ENCODE measurements at regions not wholly inside any gene's neighbourhood (a gene's known extent, or its start where the extent isn't known, plus 50 kb on each side); places are given as distances from the start of the nearest gene placed in this dataset.
A peak's percentile ranks its signal among the peaks of the same experiment; 100 is the strongest.

DNA sequence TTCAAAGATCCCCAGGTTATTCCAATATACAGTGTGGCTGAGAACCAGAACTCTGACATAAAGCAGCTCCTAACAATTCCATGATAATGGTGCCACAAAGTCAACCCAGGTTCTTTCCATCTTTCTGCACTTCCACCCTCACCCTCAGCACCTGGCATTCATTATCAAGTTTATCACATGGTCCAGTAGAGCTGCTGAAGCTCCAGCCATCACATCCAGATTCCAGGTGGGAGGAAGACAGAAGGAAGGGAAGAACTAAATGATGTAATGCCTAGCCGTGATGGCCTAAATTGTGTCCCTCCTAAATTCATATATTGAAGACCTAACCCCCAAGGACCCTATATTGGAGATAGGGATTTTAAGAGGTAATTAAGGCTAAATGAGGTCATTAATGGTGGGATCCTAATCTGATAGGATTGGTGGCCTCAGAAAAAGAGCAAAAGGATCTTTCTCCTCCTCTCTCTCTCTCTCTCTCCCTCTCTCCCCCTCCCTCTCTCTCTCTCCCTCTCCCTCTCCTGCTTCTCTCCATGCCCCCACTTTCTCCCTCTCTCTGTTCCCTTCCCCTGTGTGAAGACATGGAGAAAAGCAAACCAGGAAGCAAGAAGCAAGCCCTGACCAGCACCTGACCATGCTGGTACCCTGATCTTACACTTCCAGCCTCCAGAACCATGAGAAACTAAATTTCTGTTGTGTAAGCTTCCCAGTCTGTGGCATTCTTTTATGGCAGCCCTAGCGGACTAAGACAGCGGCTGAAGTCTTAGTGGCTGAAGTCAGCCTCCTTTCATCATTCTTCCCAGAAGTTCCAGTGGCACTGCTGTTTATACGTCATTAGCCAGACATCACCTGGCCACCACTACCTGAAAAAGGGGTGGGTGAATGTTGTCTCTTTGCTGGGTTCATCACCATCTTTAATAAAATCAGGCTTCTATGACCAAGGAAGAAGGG is 369.7 kb upstream of the PROK2 start:
- no peak for DNase-seq (ENCODE audit: low spot score)

DNA sequence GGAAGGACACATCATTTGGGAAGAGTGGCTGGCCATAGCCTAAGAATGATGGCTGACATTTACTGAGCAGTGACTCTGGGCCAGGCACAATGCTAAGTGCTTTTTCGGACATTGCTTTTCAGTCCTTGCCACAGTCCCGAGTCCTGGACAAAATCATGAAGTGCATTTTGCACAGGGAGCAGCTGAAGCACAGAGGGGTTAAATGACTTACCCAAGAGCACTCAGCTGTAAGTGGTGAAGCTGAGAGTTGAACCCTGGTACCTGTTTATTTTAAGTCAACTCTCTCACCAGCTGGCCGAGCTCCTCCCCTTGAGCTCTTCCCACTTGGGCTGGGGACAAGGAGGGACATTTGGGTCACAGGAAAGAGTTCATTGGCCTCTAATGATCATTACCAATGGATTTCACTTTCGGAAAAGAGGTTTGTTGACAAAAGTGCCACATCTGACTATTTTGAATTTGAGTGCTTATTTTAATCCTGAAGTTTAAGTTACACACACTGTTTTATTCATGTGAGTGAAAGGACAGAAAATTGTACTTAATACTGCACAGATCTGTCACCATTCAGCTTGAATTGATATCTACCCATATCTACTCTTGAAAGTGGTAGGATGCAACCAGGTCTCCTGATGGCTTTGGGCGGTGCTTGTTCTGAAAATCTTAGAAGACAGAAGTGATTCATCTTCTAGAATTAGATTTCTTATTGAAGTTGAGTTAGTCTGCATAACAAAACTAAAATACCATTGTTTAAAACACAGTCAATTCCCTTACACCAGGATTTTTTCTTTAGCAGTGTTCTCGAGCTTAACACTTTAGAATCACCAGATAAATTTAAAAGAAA is 368.7 kb upstream of the PROK2 start:
- DNase-seq (ENCODE audit: low spot score) = no peak

GRCh38 chr3:72152551-72153476 is 367.9 kb upstream of the PROK2 start:
- peak; percentile 83 for DNase-seq (ENCODE audit: low spot score)

DNA sequence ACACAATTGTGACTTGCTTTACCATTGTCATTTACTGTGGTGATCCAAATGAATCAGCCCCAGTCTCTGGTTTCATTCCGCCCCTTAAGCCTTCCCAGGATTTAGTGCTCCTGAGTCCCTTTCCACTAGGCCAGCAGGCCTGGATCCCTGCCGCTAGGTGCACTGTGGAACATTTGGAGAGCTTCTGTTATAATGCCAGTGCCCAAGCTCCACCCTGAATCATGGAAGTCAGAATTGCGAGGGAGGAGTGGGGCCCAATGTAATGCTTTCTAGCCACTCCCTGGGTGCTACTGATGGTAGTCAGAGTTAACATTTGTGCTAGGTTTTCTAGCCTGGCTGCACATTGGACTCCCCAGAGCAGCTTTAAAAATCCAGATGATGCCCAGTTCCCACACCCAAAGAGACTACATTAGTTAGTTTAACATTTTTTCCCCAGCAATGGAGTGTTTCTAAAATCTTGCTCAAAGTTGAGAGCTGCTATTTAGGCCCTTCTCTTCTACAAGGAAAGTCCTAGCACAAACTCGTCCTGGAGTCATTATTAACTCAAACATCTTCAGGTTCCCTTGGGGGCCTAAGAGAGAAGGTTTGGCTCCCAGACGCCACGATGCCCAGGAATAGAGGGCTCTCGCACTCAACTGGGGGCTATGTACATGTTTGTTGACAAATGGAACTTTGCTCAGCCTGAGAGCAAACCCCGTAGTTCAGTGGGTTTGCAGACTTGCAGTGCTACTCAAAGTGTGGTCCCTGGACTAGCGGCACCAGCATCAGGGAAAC is 366.7 kb upstream of the PROK2 start:
- no peak for DNase-seq (ENCODE audit: low spot score)

- no peak for DNase-seq (ENCODE audit: low spot score)
These were observed 365.9 kb upstream of the PROK2 start for GRCh38 chr3:72150634-72151412.

DNA sequence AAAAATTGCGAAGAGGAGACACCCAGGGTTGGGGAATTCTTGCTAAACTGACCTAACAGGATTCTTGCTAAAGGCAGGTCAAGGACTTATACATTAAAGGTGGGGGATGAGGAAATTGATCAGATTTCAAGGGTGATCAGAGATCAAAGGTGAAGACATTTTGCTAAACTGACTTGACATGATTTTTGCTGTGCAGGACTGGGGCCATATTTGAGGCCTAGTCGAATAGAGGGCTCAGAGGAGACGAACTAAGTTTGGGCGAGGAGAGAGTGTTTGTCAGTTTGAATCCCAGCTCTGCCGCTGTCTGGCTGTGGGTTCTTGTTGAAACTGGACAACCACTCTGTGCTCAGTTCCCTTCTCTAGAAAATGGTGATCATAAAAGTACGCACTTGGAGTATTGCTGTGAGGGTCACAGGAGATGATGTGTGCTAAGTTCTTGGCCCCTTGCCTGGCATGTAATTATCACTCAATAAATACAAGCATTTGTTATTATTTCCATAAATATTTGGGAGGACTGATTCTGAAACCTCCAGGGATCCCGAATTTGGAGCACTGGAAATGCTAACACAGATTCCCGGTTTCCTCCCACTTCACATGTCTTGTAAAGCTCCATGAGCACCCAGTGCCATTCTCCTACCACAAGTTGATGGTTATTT is 364.8 kb upstream of the PROK2 start:
- no peak for DNase-seq (ENCODE audit: low spot score)

- no peak for DNase-seq (ENCODE audit: low spot score)
These were observed 362.7 kb upstream of the PROK2 start for GRCh38 chr3:72147600-72147999.

DNA sequence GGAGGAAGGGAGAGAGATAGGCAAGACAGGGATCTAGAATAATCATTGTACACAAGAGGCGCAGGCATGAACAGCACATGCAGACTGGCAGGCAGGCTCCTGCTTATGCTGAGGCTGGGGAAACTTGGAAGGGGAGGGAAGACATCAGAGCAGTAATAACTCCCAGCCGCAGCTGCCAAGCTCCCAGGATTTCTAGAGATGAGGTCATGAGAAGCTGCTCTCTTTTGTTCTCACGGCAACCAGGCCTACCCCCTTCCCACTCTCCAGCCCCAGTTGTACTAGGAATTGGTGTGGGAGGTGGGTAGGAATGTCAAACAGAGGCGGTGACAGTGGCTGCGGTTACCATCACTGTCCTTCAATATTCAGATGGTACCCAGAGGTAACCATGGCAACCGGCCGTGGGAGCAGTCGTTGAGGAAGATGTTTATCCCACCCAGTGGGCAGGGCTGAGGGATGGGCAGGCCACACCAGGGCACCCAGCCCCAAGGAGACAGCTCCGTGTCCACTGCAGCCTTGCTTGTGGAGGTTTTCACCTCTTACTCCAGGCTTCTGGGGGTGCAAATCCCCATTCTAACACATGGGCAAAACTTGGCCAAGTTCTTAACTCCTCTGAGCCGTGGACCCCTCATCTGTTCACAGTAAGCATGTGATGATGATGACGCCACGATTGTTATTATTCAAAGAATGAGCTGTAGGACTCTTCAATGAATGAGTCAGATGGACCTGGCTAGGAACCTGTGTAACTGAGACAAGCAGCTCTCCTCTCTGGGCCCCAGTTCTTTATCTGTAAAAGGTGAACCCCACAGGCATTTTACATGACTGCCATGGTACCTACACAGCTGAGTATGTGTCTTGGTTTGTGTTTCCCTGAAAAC is 360.8 kb upstream of the PROK2 start:
- no peak for DNase-seq (ENCODE audit: low spot score)

DNA sequence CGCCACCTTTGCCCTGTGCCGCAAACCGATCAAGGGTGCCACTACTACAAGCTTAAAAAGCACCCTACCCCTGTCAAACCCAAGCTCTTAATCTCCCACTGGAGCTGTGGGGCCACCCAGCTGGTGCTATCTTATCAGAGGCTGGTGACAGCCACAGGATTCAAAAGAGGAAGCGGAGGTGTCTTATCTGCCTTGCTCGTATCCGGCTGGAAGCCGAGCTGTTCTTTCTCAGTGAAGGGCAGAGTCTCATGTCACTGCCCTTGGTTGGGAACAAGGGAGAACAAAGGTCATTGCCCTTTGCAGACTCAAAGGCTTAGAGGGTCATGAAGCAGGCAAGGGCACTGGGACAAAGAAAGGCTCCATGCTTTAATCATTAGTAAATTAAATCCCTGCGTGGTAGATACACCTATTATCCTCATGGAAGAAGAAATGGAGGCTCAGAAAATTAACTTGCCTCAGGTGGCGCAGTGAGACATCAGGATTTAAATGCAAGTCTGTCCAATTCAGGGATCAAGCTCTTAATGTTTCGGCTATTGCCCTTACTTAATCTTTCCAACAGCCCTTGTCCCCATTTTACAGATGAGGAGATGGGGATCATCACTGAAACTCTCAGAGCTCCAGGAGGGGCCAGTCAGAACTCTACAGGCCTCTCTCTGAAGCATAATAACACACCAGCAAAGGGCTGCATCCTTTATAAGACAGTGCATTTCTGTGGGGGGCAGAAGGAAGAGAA is 360.0 kb upstream of the PROK2 start:
- no peak for DNase-seq (ENCODE audit: low spot score)

DNA sequence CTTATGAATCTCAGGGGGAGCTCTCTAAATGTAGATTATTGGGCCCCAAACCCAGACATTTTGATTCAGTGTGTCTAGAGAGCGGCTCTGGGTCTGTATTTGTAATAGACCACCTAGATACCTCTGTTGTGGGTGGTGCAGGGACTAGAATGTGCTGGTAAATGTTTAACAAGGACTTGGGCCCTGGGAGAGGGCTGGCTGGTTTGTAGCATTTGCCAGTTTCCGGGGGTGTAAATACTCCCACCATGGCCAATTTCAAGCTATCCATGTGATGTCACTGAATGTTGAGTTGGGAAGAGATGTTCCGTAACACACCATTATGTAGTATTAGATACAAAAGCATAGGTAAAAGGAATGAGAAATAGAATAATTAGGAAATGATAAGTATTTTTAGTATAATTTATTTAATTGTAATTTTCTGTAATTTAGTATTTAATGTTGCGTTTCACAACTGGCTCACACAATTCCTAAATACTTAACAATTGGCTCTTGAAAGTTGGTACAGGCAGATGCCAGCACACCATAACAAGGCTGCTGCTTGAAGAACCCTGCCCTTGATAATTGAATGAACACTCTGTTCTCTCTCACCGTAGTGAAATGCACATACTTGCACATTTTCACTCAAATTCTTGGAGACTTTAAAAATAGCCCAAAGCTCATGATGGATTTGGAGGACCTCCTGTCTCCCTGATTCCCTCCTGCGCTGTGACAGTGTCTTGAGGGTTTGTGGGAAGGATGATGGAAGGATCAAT is 359.2 kb upstream of the PROK2 start:
- DNase-seq (ENCODE audit: low spot score) = no peak

DNA sequence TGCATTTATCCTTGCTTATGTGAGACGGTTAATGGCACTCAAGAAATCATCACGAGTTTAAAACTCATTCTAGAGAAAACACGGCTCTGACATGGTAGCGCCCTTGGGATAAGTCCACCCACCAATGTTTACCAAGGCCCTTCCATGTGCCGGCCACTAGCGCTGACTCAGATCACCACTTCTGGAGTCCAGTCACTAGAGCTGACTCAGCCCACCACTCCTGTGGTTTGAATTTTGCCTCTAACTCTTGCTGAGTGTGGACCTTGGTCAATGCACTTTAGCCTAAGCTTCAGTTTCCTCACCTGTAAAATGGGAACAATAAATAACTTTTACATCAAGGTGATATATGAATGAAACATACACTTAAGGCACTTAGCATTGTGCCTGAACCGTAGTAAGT is 358.4 kb upstream of the PROK2 start:
- no peak for DNase-seq (ENCODE audit: low spot score)

DNA sequence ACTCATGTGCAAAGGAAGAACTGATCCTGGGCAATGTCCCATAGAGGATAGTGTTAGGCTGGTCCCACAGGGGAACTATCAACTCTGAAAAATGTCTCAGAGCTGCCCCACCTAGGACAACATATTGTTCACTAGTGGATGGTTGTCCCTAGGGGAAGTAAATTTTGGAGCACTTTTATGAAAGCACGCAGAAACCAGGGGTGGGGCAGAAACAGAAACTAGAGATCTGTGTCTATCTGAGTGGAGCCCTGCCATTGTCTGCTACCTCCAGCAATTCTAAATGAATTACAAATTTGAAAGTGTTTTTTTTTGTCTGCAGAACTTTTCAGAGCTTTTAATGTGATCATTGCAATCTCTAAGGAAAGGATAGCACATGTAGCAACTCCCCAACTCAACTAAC is 357.1 kb upstream of the PROK2 start:
- no peak for DNase-seq (ENCODE audit: low spot score)

DNA sequence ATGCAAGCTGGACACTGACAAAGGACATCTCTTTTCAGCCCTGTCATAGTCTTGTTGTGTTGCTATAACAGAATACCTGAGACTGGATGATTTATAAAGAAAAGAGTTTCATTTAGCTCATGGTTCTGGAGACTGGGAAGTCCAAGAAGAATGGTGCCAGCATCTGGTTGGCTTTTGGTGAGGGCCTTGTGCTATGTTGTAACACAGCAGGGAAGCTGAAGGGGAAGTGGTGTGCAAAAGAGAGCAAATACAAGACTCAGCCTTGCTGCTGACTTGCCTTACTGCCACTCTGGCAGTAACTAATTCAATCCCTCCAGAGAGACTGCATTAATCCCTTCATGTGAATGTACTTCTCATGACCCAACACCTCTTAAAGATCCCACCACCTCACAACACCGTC is 356.3 kb upstream of the PROK2 start:
- DNase-seq (ENCODE audit: low spot score) = no peak

DNA sequence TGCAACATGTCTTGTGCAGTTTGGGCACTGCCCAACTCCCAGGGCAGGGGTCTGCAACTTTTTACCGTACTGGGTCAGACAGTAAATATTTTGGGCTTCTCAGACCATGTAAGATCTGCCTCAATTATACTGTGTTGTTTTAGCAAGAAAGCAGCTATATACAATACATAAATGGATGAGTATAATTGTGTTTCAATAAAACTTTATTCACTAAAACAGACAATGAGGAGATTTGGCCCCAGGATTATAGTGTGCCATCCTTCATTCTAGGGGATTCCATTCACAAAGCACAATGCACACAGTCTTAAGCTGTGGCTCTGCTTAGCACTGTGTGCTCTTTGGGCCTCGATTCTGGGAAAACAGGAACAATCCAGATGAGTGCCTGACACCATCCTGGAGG is 354.4 kb upstream of the PROK2 start:
- DNase-seq (ENCODE audit: low spot score) = no peak

- no peak for DNase-seq (ENCODE audit: low spot score)
These were observed 353.2 kb upstream of the PROK2 start for GRCh38 chr3:72137865-72138861.

- no peak for DNase-seq (ENCODE audit: low spot score)
These were observed 350.7 kb upstream of the PROK2 start for GRCh38 chr3:72135636-72136035.

Measured in D341Med (cell line).